GM10266 (cell line): ENCODE measurements at regions not wholly inside any gene's neighbourhood (a gene's known extent, or its start where the extent isn't known, plus 50 kb on each side); places are given as distances from the start of the nearest gene placed in this dataset.
A peak's percentile ranks its signal among the peaks of the same experiment; 100 is the strongest.

ENCODE experiments used
- DNase-seq: peaks from one replicate; pipeline ENCODE4 v3.0.0; 2012; ENCODE audit errors: extremely low spot score
- CTCF ChIP-seq: IDR thresholded peaks from 2 replicates; pipeline ENCODE4 v1.5.1; 2012; ENCODE audit warnings: mild to moderate bottlenecking, low read depth; ENCODE audit not compliant: control insufficient read depth, insufficient read depth; ENCODE audit errors: missing control alignments

- DNase-seq = no peak
- TF ChIP-seq CTCF = no peak
These were observed 72.2 kb downstream of the VCPKMT start for GRCh38 chr14:50044042-50044651.

DNA sequence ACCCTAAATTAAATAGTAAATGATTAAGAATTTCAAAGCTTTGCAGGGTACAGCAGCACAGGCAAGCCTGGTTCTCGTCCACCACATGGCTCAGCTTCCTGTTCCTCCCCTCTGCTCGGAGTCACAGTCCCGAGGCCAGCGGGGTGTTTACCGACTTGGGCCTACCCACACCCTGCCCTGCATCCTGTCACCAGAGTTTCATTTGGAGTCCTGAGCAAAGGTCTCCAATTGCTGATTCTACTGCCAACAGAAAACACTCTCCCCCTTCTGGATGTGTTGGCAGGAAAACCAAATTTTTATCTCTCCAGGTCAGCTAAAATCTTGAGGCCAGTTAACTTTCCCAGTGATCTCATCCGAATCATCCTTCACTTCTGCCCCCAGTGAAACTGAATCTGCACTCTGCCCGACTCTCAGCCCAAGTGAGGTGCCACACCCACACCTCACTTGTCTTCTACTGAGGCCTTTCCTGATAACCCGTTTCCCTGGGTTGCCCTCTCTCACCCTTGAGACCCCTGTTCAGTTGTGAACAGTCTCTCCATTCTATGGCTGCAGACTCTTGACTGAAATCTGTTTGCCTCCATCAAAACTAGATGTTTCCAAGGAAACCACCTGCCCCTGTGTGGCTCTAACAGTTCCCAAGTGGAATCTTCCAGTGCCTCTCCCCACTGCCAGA is 71.2 kb downstream of the VCPKMT start:
- peak; percentile 70 for DNase-seq
- TF ChIP-seq CTCF = no peak

- no peak for TF ChIP-seq CTCF
- DNase-seq = no peak
These were observed 70.5 kb downstream of the VCPKMT start for GRCh38 chr14:50045837-50046236.

GRCh38 chr14:50047274-50047676 is 69.1 kb downstream of the VCPKMT start:
- peak; percentile 78 for DNase-seq
- TF ChIP-seq CTCF = no peak

GRCh38 chr14:50049093-50049492 is 67.3 kb downstream of the VCPKMT start:
- no peak for TF ChIP-seq CTCF
- DNase-seq = no peak

GRCh38 chr14:50049703-50050570 is 66.4 kb downstream of the VCPKMT start:
- TF ChIP-seq CTCF = no peak
- DNase-seq = no peak
